ENCODE measurements at regions not wholly inside any gene's neighbourhood (a gene's known extent, or its start where the extent isn't known, plus 50 kb on each side); places are given as distances from the start of the nearest gene placed in this dataset.
A peak's percentile ranks its signal among the peaks of the same experiment; 100 is the strongest.

GRCh38 chr10:89095701-89096391 is 105.2 kb downstream of the FAS start:
- DNase-seq (ENCODE audit: low spot score) = no peak

- no peak for DNase-seq (ENCODE audit: low spot score)
Observed at GRCh38 chr10:89093728-89094127, 103.1 kb downstream of the FAS start.

GRCh38 chr10:89092981-89093380 is 102.4 kb downstream of the FAS start:
- DNase-seq (ENCODE audit: low spot score) = no peak

GRCh38 chr10:89092439-89092838 is 101.8 kb downstream of the FAS start:
- DNase-seq (ENCODE audit: low spot score) = no peak

- no peak for DNase-seq (ENCODE audit: low spot score)
Observed at GRCh38 chr10:89091496-89091895, 100.9 kb downstream of the FAS start.

GRCh38 chr10:89090756-89091445 is 100.3 kb downstream of the FAS start:
- no peak for DNase-seq (ENCODE audit: low spot score)

- peak; percentile 63 for DNase-seq (ENCODE audit: low spot score)
Observed at GRCh38 chr10:89086801-89087521, 96.4 kb downstream of the FAS start.

GRCh38 chr10:89085153-89085552 is 94.6 kb downstream of the FAS start:
- DNase-seq (ENCODE audit: low spot score) = no peak

GRCh38 chr10:89082086-89082485 is 91.5 kb downstream of the FAS start:
- DNase-seq (ENCODE audit: low spot score) = no peak

GRCh38 chr10:89080660-89081059 is 90.1 kb downstream of the FAS start:
- no peak for DNase-seq (ENCODE audit: low spot score)

GRCh38 chr10:89079961-89080360 is 89.4 kb downstream of the FAS start:
- no peak for DNase-seq (ENCODE audit: low spot score)

GRCh38 chr10:89078724-89079672 is 88.4 kb downstream of the FAS start:
- DNase-seq (ENCODE audit: low spot score) = no peak

- no peak for DNase-seq (ENCODE audit: low spot score)
Observed at GRCh38 chr10:89076120-89076519, 85.5 kb downstream of the FAS start.

GRCh38 chr10:89075631-89076030 is 85.0 kb downstream of the FAS start:
- no peak for DNase-seq (ENCODE audit: low spot score)

- peak; percentile 27 for DNase-seq (ENCODE audit: low spot score)
Observed at GRCh38 chr10:89074120-89074519, 83.5 kb downstream of the FAS start.

GRCh38 chr10:89073719-89074118 is 83.1 kb downstream of the FAS start:
- no peak for DNase-seq (ENCODE audit: low spot score)

- no peak for DNase-seq (ENCODE audit: low spot score)
Observed at GRCh38 chr10:89069589-89069988, 79.0 kb downstream of the FAS start.
